HG03460 (cell line): ENCODE measurements at regions not wholly inside any gene's neighbourhood (a gene's known extent, or its start where the extent isn't known, plus 50 kb on each side); places are given as distances from the start of the nearest gene placed in this dataset.

Experiments used
- ATAC-seq: cut with Tn5 transposase; IDR thresholded peaks from one replicate; pipeline ENCODE4 v1.9.1; 2021; ENCODE audit not compliant: unreplicated experiment

DNA sequence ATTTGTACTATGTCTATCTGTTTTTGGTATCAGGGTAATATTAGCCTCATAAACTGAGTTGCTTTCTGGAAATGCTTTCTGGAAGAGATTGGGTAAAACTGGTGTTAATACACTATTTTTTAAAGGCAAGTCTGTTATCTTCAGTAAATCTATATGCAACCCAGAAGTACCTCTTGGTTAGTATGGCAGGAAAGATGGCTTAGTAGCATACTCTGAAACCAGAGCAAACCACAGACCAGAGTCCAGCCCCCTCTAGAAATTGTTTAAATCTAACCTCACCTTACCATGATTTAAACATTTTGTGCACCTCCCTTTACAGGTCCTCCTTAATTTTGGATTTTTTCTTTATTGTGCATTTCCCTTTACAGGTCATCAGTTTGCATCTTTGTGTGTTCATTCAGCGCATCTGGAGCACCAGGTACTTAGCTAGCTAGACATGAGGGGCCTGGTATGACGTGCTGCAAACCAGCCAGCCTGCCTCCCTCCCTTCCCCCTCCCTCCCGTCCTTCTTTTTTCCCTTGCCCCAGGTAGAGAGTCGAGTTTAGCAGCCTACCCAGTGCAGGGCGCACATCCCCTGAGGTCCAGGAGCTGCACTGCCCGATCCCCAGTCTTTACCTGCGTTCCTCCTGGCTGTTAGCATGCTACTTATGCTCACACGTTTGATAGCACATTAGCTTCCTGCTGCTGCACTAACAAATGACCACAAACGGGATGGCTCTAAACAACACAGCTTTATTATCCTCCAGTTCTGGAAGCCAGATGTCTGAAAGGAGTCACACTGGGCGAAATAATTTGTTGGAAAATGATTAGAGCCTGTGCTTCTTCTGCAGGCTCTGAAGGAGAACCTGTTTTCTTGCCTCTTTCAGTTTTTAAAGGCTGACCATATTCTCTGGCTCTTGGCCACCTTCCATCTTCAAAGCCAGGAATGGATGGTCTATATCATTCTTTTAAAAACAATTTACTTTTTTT, 299.9 kb upstream of the HABP2 start:
- no peak for ATAC-seq

DNA sequence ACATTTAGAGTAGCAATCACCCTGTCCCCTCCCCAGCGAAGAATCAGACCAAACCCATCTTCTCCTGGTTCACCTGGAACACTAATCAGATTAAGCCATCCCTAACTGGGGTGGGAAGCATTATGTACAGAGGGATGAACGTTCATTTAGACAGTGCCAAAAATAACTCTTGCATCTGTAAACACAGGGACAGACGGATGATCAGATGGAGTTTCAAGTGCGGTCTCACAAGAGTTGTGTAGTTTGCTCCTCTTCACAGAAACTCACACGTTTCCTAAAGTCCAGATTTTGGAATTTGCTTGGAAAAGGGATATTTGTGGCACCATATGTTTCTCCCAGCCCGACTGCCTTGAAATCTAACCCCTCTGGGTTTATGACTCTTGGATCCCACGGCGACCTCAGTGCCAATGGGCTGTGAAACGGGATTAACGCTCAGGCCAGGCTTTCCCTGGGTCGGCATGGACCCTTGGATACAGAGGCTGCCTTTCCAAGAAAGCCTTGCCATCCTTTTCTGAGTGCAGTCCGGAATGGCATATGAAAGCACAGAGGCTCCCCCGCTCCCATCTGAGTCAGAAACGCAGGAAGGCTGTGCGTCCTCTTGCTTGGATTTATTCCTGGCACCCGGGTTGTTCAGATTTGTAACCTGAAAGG, 293.2 kb upstream of the HABP2 start:
- ATAC-seq = no peak

DNA sequence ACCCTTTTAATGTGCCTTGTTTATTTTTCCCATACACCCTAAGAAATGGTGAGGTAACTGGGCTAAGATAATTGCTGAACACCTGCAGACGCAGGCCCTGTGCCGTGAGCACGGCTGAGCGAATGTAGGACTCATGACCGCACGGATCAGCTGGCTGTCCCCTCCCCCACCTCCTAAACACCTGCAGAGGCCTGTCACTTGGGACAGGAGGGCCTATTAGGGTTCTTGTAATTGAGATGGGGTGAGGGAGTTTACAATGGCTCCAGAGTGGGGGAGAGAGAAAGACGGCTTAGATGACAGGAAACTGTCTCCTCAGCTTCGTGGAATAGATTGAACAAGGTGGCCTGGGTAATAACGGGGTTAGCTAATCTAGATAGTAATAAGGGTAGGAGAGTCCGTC, 291.7 kb upstream of the HABP2 start:
- no peak for ATAC-seq

DNA sequence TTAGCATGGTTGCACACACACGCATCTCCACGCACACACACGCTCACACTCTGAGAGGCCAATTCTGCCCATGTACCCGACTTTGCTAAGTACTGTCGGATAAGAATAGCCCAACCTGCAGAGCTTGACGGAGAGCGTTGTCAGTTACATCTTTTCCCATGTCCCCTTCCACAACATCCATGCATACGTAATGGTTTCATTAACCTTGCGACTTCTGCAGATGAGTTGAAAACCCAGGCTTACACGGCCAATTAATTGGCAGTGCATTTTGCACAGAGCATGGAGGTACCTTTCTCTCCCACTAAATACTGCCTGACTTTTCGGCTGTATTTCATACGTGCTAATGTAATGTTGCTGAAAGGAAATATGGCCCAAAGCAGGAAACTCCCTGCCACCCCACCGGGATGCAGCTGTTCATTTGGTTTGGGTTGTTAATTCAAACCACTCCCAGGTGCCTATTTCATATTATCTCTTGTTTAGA, 291.2 kb upstream of the HABP2 start:
- no peak for ATAC-seq

DNA sequence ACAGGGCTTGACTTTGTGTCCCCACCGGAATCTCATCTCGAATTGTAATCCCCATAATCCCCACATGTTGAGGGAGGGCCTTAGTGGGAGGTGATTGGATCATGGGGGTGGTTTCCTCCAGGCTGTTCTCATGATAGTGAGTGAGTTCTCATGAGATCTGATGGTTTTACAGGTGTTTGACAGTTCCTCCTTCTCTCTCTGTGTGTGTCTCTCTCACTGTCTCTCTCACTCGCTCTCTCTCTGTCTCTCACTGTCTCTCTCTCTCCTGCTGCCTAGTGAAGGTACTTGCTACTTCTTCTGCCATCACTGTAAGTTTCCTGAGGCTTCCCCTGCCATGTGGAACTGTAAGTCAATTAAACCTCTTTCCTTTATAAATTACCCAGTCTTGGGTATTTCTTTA, 289.8 kb upstream of the HABP2 start:
- no peak for ATAC-seq

DNA sequence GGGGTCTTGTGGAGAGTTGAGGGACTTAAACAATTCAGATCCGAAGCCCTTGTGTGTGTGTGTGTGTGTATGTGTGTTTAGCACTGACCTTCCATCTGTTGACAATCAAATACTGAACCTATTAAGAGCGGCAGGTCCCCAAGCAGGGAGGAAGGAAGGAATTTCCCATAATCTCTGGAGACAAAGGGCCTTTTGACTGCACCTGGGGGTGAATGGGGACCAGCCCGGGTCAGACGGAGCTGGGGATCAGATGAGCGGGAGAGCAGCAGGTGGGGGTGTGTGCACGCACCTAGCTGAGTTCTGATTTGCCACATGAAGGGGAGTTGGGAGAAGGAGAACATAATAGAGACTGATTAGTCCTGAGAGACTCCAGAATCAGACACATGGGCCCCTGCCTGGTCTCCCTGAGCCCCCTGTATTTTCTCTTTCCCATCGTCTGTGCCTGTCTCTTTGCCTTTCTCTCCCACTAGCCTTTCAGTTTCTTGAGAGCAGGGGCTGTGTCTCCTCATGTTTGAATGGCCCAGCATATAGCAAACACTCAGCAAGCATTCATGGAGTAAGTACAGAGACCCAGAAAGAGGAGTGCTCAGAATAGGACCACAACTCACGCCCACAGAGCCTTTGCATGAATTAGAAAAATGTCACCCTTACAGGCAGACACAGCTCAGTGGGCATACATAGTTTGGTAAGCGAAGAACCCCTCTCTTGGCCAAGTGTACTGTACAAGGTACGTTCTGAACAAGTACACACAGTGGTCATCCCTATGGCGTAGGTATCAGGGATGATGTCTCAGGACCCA, 288.3 kb upstream of the HABP2 start:
- no peak for ATAC-seq

DNA sequence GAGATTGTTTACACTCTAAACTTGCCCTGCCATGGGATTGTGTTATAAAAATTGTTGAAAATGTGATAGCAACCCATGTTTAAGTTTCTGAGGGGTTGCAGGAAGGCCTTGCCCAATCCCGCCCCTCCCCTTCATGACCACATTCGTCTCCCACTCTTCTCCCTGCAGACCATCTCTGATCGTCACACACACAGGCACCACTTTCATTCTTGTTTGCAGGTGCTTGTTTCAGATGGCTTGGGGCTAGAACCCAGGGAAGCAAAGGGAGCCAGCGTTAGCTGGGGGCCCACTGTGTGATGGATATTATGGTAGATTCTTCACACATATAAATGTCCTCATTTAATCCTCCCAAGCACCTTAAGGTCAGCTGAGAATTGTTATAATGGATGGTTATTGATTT, 286.7 kb upstream of the HABP2 start:
- no peak for ATAC-seq

DNA sequence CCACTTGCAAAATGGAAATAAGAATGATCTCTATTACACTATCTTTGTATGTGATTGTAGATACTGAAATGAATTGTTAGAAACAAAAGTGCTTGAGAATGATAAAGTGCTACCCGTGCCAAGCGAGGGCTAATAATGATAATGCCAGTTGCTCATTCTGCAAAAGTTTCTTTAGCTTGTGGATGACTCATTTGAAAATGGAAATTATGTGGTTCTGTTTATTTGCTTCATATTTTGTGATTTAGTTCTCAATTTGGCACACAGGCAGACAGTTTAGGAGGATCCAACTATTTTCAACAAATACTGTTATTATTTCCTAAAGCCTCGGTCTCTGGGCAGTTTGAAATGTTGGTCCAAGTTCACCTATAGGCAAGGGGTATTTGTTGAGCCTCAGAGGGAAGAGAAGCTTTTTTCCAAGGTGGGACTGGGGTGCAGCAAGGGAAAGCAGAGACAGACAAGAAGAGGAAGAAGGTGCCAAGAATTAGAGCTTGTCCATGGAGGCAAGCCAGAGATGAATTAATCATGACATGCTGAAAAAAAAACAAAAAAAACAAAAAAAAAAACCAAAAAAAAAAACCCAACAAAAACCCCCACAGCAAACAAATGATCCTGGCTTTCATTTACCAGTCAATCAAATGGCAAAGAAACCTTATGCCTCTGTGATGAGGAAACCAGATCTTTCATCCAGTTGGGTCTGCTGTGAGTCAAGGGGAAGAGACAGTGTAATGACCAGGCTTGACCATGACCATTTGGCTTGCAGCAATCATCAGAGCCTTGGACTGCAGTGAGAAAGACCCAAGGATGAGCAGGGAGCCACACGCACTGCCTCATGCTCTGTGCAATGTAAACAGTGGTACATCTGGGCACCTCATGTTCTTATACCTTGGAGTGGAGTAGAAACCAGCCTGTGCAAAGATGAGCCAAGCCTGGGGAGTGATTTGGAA, 285.0 kb upstream of the HABP2 start:
- ATAC-seq = no peak

DNA sequence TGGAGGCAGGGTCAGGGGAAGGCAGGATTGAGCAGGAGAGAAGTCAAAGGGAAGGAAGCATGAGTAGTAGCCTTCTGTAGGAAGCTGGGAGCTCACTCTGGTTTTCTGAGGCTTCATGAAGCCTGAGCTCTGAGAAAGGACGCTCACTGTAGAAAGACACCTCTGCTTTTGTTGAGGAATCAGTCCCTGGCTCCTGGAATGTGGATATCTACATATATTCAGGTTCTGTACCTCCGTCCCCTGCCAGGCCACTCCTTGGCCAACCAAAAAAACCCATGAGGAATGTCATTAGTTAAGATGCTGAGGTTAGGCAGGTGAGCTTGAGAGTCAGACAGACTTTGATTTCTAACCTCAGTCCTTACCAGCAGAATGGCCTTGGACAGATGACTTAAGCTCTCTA, 283.5 kb upstream of the HABP2 start:
- no peak for ATAC-seq

DNA sequence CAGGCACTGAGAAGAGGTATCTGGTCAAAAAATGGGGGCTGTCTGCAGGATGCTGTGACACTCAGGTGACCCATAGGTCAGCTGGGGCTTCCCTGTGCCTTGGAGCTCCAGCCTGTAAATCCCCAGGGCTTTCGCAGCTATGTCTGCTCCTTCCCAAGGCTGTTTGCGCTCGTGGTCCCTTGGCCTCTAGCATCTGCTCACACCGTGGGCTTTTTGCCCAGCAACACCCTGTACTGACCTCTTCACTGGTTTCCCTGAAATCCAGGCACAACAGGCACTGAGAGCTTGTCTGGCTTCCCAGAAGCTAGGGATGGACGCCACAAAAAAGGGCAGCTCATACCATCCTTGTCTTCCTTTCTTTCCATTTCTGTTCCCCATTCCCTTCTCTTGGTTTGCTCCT, 280.3 kb upstream of the HABP2 start:
- ATAC-seq = no peak

DNA sequence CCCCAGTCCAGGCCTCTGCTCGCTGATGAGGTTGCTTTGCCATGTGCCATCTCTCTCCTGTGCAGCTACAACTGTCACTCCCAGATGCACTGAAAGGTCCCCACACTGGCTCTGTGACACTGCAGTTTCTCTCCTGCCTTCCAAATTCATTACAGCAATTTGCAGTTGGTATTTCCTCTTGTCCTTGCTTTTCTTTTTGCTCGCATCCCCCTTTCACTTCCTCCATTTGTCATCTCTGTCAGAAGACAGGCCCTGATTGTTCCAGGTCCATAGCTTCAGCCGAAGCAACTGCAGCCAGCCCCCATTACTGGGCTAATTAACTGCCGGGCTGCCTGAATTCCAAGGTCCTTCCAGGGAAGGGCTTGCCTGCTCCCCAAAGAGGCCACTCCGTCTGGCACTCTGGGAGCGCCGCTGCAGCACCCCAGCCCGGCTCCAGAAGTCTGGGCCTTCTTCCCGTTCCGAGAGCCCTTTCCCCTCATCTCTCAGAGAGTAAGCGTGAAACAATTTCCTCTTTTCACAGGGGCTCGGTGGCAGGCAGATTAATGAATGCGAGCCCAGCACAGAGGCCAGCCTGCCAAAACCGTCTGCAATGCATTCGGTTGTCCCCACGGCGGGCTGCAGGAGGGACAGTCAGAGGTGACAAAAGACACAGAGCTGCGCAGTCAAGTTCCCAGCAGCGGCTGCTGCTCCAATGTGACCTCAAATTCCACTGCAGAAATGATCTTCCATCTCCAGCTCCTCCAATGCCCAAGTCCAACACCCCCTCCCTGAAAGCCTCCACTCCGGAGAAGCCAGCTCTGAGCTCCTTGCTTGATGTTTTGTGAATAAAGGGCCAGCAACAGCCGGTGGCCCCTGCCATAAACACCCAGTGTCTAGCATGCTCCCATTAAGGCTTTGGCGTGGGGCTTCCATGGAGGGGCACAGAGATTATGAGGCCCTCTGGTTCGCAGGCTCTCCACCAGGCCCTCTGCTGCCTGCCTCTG, 279.4 kb upstream of the HABP2 start:
- ATAC-seq = no peak

DNA sequence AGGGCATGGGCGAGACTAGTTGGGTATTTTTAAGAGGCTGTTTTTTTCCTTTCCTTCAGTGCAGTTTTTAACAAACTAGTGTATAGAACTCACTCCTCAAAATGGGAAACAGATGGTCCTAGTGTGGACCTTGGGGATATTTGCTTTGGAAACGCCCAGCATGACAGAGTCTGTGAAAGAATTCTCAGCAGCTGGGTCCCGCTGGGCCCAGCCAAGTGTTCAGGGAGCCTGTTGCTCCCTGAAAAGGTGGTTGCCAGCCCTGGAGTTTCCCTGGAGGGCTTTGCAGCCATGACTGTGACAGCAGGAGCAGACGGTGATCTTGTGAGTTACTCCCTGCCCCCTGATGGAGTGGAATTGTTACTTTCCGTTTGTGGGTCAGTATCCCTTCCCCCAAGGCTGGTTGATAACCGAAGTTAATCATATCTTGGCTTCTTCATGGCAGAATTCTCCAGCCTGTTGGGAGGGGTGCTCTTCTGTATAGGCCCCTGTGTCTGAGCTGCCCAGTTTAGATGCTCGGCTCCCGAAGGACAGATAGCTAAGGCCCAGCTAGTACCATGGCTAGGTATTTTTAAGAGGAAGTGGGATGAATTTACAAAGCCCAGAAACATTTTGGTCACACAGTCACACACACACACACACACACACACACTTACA, 278.6 kb upstream of the HABP2 start:
- ATAC-seq = no peak

DNA sequence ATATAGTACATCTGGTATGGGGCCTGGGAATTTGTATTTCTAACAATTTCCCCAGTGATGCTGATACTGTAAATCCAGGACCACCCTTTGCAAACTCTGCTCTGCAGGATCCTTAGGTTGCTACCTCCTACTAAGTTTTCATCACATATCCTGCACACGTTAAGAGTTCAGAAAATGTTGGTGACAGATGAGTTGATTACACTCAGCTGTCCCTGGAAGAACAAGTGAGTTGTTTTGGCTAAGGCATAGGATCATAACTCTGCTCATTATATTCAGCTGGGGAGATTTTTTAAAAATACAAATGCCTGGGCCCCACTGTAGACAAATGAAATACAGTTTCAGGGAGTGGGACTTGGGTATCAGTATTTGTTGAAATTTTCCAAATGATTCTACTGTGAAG, 274.6 kb upstream of the HABP2 start:
- ATAC-seq = no peak

DNA sequence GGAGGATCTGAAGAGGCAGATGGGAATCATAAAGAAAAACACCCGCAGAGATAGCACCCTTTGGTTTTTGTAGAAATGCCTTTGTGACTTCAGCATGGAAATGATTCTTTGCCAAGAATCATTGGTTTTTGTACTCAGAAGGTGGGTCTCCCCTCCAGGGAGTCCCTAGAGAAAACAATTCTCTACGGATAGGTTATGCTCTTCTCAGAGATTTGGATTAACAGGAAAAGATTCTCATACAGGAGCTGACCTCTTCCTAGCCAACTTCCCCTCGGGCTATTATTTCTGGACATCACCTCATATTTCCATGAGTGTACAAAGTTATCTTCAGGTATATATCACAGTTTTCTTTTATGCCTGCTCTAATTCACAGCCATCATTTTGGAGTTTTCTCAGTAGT, 274.2 kb upstream of the HABP2 start:
- no peak for ATAC-seq

DNA sequence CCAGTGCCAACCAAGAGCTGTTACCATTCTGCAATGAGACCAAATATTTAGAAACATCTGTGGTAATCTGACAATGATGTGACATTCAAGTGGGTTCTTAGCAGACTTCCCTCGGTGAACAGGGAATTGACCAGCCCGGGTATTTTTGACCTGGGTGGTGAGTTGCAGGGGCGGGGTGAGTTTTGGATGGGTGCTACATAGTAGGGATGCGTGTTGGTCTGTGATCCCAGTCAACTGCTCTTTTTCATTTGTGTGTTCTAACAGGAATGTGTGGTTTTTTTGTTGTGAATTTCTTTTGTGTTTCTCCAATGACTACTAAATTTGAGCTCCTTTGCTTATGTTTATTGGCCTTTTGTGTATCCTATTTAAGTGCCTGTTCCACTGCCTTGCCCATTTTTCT, 273.6 kb upstream of the HABP2 start:
- ATAC-seq = no peak

DNA sequence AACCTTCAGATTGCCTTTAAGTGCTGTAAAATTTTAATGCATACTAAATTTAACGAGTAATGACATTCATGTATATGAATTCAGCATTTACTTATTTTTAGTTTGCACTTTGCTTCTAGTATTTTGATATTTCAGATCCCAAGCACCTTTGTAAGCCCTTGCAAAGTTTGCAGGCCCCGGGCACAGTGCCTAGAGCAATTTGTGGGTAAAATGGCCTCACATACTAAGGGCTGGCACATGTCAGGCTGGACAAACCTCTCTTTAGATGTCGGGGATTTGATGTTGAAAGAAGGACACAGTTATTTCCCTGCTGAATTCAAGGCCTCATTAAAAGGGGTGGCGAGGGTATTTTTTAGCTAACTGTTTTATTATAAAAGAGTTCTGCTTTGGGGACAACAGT, 270.3 kb upstream of the HABP2 start:
- no peak for ATAC-seq

DNA sequence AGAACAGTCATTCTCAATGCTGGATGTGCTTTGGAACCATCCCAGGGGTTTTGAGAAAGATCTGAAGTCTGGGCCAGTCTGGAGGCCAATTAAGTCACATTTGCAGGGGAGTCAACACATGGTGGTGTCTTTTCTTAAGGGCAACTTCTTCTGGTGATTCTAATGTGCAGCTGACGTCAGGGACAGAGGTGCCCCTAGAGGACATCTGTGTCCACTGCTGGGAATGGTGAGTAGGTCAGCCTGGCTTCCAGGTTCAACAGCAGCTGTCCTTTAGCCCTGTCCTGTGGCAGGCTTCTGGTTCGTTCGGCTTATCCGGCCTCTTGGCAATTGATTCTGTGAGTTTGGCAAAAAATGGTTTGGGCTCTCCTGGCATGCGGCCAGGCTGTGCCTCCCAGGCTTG, 269.7 kb upstream of the HABP2 start:
- ATAC-seq = no peak

DNA sequence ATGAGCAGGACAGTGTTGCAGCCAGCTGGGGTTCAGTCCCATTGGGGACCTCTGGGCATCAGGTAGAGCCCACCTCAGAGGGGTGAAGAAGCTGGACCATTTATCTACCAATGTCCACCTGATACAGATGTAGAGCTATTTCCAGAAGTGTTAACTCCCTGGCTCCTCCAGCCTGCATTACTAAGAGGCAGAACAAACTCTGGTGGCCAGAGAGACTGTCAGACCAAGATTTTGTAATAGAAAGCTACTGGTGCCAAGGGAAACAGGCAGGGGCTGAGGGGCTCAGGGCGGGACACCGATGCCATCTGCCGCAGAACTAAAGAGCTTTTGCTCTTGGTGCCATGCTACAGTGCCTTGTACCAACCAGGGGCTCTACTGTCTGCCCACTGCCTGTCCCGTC, 268.2 kb upstream of the HABP2 start:
- no peak for ATAC-seq

DNA sequence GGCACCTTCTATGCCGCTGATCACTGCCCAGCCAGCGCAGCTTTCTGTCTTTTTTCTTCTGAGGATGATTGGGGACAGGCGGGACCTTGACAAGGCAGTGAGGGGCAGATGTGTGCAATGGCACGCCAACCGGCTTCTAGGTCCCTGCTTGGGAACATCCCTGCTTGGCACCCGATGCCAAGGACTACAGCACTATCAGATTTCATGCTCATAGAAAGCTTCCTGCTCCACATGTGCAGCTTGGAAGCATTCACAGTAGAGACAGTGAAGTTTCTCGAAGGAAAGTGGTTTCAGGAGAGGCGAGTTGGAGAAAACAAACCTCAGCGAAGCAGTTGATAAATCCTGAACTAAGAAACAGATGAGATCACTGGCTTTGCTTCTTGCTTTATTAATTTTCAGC, 267.5 kb upstream of the HABP2 start:
- ATAC-seq = no peak
